Ishikawa (cell line): ENCODE measurements at regions not wholly inside any gene's neighbourhood (a gene's known extent, or its start where the extent isn't known, plus 50 kb on each side); places are given as distances from the start of the nearest gene placed in this dataset.
A peak's percentile ranks its signal among the peaks of the same experiment; 100 is the strongest.

Experiments used
- CEBPB ChIP-seq: IDR thresholded peaks from 2 replicates; pipeline ENCODE4 v1.6.1; 2012
- CREB1 ChIP-seq: IDR thresholded peaks from 2 replicates; pipeline ENCODE4 v1.6.1; 2012; ENCODE audit warnings: low read depth
- EGR1 ChIP-seq: IDR thresholded peaks from 2 replicates; pipeline ENCODE4 v1.6.1; 2012
- EP300 ChIP-seq: IDR thresholded peaks from 2 replicates; pipeline ENCODE4 v1.6.1; 2012; ENCODE audit warnings: borderline replicate concordance
- FOXM1 ChIP-seq: IDR thresholded peaks from 2 replicates; pipeline ENCODE4 v1.6.1; 2012; ENCODE audit warnings: low read depth, borderline replicate concordance
- NFIC ChIP-seq: IDR thresholded peaks from 2 replicates; pipeline ENCODE4 v1.6.1; 2012
- RAD21 ChIP-seq: IDR thresholded peaks from 2 replicates; pipeline ENCODE4 v1.6.1; 2012; ENCODE audit warnings: low read depth
- REST ChIP-seq: IDR thresholded peaks from 2 replicates; pipeline ENCODE4 v1.6.1; 2012; ENCODE audit warnings: low read depth, mild to moderate bottlenecking
- TAF1 ChIP-seq: IDR thresholded peaks from 2 replicates; pipeline ENCODE4 v1.6.1; 2012; ENCODE audit warnings: low read depth, mild to moderate bottlenecking
- TCF12 ChIP-seq: IDR thresholded peaks from 2 replicates; pipeline ENCODE4 v1.6.1; 2012; ENCODE audit warnings: low read depth
- USF1 ChIP-seq: IDR thresholded peaks from 2 replicates; pipeline ENCODE4 v1.6.1; 2012
- YY1 ChIP-seq: IDR thresholded peaks from 2 replicates; pipeline ENCODE4 v1.6.1; 2012; ENCODE audit warnings: low read depth
- ZBTB7A ChIP-seq: IDR thresholded peaks from 2 replicates; pipeline ENCODE4 v1.6.1; 2012; ENCODE audit warnings: low read depth
- TF ChIP-seq, protein P1 (sequence below): IDR thresholded peaks from 2 replicates; pipeline ENCODE4 v1.6.1; 2012

GRCh38 chr4:1512738-1513660, 106.8 kb upstream of the NKX1-1 start:
- TF ChIP-seq YY1 (no peak), RAD21 (peak; percentile 45; the same call in 1 of the 2 replicates), USF1 (no peak), CEBPB (no peak)
- TF ChIP-seq, protein P1, sequence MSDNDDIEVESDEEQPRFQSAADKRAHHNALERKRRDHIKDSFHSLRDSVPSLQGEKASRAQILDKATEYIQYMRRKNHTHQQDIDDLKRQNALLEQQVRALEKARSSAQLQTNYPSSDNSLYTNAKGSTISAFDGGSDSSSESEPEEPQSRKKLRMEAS: no peak

- TF ChIP-seq CREB1 (no peak), FOXM1 (no peak)
Observed at GRCh38 chr4:1512051-1512737, 106.0 kb upstream of the NKX1-1 start.

DNA sequence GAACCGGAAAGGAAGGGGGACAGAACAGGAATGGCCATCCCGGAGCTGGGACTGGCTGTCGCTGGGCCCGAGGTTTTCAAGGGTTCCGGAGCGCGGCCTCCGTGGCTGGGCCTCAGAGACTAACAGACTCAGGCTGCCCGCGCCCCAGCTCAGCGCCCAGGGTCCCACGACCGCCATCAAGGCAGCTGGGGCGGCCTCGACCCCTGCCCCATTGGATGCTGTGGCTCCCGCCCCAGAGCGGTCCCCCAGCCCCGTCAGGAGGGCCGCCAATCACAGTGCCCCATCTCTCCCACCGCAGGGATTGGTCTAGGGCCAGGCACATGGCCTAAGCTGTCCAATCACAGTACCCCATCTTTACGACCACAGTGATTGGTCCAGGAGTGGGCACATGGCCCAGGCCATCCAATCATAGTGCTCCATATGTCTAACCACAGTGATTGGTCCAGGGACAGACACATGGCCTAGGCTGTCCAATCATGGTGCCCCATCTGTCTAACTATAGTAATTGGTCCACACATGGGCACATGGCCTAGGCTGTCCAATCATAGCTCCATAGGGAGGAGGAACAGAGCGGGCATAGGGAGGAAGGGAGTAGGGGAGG, 105.3 kb upstream of the NKX1-1 start:
- TF ChIP-seq, protein P1: no peak
- TF ChIP-seq EGR1: no peak
- TF ChIP-seq TCF12: no peak
- peak; percentile 89 for TF ChIP-seq USF1
- no peak for TF ChIP-seq NFIC

- no peak for TF ChIP-seq CEBPB
- TF ChIP-seq FOXM1: no peak
- no peak for TF ChIP-seq RAD21
- no peak for TF ChIP-seq REST
- TF ChIP-seq, protein P1: no peak
- no peak for TF ChIP-seq TCF12
- TF ChIP-seq CREB1: no peak
- TF ChIP-seq USF1: no peak
- TF ChIP-seq EP300: no peak
- TF ChIP-seq NFIC: no peak
Observed at GRCh38 chr4:1510931-1511330, 104.7 kb upstream of the NKX1-1 start.

- no peak for TF ChIP-seq TCF12
- TF ChIP-seq YY1: no peak
- no peak for TF ChIP-seq NFIC
- no peak for TF ChIP-seq CEBPB
- TF ChIP-seq EP300: no peak
- TF ChIP-seq REST: no peak
- no peak for TF ChIP-seq FOXM1
- TF ChIP-seq TAF1: no peak
- TF ChIP-seq CREB1: no peak
- TF ChIP-seq ZBTB7A: no peak
Observed at GRCh38 chr4:1509366-1509765, 103.1 kb upstream of the NKX1-1 start.
